GM12878 (cell line): ENCODE measurements at regions not wholly inside any gene's neighbourhood (a gene's known extent, or its start where the extent isn't known, plus 50 kb on each side); places are given as distances from the start of the nearest gene placed in this dataset.

Source experiments
- ATAC-seq: fragments of 200-7000 bp; cut with Tn5 transposase; 3 replicates; pipeline ENCODE4 v1.9.1; 2020; ENCODE audit warnings: mild to moderate bottlenecking, moderate library complexity
- BruUV-seq: library from RNA; stranded (reverse); fragments of 400-500 nt; replicated peaks from 2 replicates; lab custom pipeline; 2021; lab: Mats Ljungman, UMichigan
- CTCF ChIA-PET: fragments of 300-600 bp; sonication (Branson Sonifier 250); formaldehyde crosslinking; extraction: SDS; loops from one replicate; lab custom pipeline; 2021; ENCODE audit warnings: inconsistent platforms; lab: Yijun Ruan, JAX
- POLR2A ChIA-PET: fragments of 350-600 bp; formaldehyde crosslinking; extraction: SDS; loops from one replicate; lab custom pipeline; 2021; ENCODE audit warnings: inconsistent platforms; lab: Charles Lee
- RAD21 ChIA-PET: fragments of 300-600 bp; sonication (Branson Sonifier 250); formaldehyde crosslinking; loops from one replicate; lab custom pipeline; 2023; ENCODE audit warnings: antibody characterized with exemption; ENCODE audit not compliant: unreplicated experiment; lab: Charles Lee
- SMC1A ChIA-PET: fragments of 300-600 bp; sonication (Branson Sonifier 250); formaldehyde crosslinking; loops from one replicate; lab custom pipeline; 2023; ENCODE audit not compliant: unreplicated experiment, uncharacterized antibody; lab: Charles Lee
- DNase-seq: peaks from one replicate; pipeline ENCODE4 v3.0.0-alpha.2; 2011; ENCODE audit warnings: low read depth, low spot score
- FAIRE-seq: peaks from 3 replicates; lab custom pipeline; 2011; peaks lifted over from hg19 to GRCh38; lab: Jason Lieb, UNC
- H2AFZ ChIP-seq: 2 replicates; pipeline ENCODE4 v1.6.0; 2011; ENCODE audit warnings: low read depth, low read length, control low read depth; ENCODE audit not compliant: control insufficient read depth
- H3K27ac ChIP-seq: 2 replicates; pipeline ENCODE4 v1.5.1; 2011; ENCODE audit warnings: control low read depth; ENCODE audit not compliant: control insufficient read depth, insufficient read depth
- H3K27me3 ChIP-seq, 2 experiments: replicated peaks in 1 of 2; 2 replicates each; pipeline versions ENCODE4 v1.6.0 to v1.6.1; 2011; ENCODE audit warnings: low read length in 1 of 2; ENCODE audit not compliant: control insufficient read depth in 2 of 2, insufficient read depth in 2 of 2
- H3K36me3 ChIP-seq, 2 experiments: 2 replicates each; pipeline ENCODE4 v1.5.1; 2011; ENCODE audit warnings: low read length in 1 of 2; ENCODE audit not compliant: control insufficient read depth in 2 of 2, insufficient read depth in 2 of 2
- H3K4me1 ChIP-seq: 2 replicates; pipeline ENCODE4 v1.6.1; 2011; ENCODE audit warnings: mild to moderate bottlenecking, low read length, moderate library complexity, mixed read lengths; ENCODE audit not compliant: control insufficient read depth, insufficient read depth
- H3K4me2 ChIP-seq: 2 replicates; pipeline ENCODE4 v1.6.0; 2011; ENCODE audit warnings: control low read depth; ENCODE audit not compliant: control insufficient read depth, insufficient read depth
- H3K4me3 ChIP-seq: fragments of 200-600 bp; sonication (generic); 2 replicates; pipeline ENCODE4 v1.5.1; 2016
- H3K79me2 ChIP-seq: 2 replicates; pipeline ENCODE4 v1.6.0; 2011; ENCODE audit warnings: low read length; ENCODE audit not compliant: control insufficient read depth, insufficient read depth
- H3K9ac ChIP-seq: 2 replicates; pipeline ENCODE4 v1.8.0; 2011; ENCODE audit warnings: low read length, control low read depth, mixed read lengths; ENCODE audit not compliant: control insufficient read depth, insufficient read depth
- H3K9me3 ChIP-seq: replicated peaks from 3 replicates; pipeline ENCODE4 v1.5.1; 2011; ENCODE audit warnings: mild to moderate bottlenecking, low read length; ENCODE audit not compliant: control insufficient read depth, insufficient read depth
- H4K20me1 ChIP-seq: 2 replicates; pipeline ENCODE4 v1.6.0; 2011; ENCODE audit not compliant: control insufficient read depth, insufficient read depth
- ATF7 ChIP-seq: fragments of 450-650 bp; IDR thresholded peaks from 2 replicates; pipeline ENCODE4 v1.6.1; 2016; ENCODE audit warnings: low read depth, mild to moderate bottlenecking
- BRCA1 ChIP-seq: IDR thresholded peaks from 2 replicates; pipeline ENCODE4 v1.6.1; 2011; ENCODE audit warnings: low read depth, low read length, improper control_type of control experiment
- CEBPZ ChIP-seq: fragments of 150-350 bp; IDR thresholded peaks from 2 replicates; pipeline ENCODE4 v1.6.1; 2016; ENCODE audit warnings: low read depth, low read length
- CREB1 ChIP-seq: IDR thresholded peaks from 2 replicates; pipeline ENCODE4 v1.6.1; 2012; ENCODE audit warnings: low read depth, mild to moderate bottlenecking, inconsistent platforms
- CTCF ChIP-seq, 3 experiments: IDR thresholded peaks in 2 of 3; conservative IDR thresholded peaks in 1 of 3; 2 replicates each; pipeline ENCODE4 v1.5.1; 2011; ENCODE audit warnings: low read depth in 3 of 3, low read length in 3 of 3, mild to moderate bottlenecking in 3 of 3, control low read depth in 2 of 3, moderate library complexity in 2 of 3, inconsistent platforms in 1 of 3, mixed read lengths in 1 of 3; ENCODE audit not compliant: control insufficient read depth in 2 of 3, insufficient read depth in 1 of 3; ENCODE audit errors: extremely low read depth in 1 of 3
- HDGF ChIP-seq: fragments of 450-650 bp; IDR thresholded peaks from 2 replicates; pipeline ENCODE4 v1.6.1; 2016; ENCODE audit warnings: antibody characterized with exemption
- IKZF2 ChIP-seq, 2 experiments: fragments of 450-650 bp; IDR thresholded peaks; 2 replicates each; pipeline ENCODE4 v1.6.1; 2017; ENCODE audit warnings: mild to moderate bottlenecking in 2 of 2, moderate library complexity in 2 of 2
- LARP7 ChIP-seq: fragments of 450-650 bp; IDR thresholded peaks from 2 replicates; pipeline ENCODE4 v1.6.1; 2017; ENCODE audit warnings: mild to moderate bottlenecking
- NKRF ChIP-seq: fragments of 450-650 bp; conservative IDR thresholded peaks from 2 replicates; pipeline ENCODE4 v1.6.1; 2017; ENCODE audit warnings: mild to moderate bottlenecking, moderate library complexity
- POLR2AphosphoS2 ChIP-seq: IDR thresholded peaks from 2 replicates; pipeline ENCODE4 v1.6.1; 2011; ENCODE audit warnings: low read depth, mild to moderate bottlenecking, low read length, improper control_type of control experiment, moderate library complexity
- WRNIP1 ChIP-seq: IDR thresholded peaks from 2 replicates; pipeline ENCODE4 v1.6.1; 2011; ENCODE audit warnings: low read depth, low read length, improper control_type of control experiment, borderline replicate concordance
- YY1 ChIP-seq: IDR thresholded peaks from 2 replicates; pipeline ENCODE4 v1.6.1; 2011; ENCODE audit warnings: low read depth, mild to moderate bottlenecking, low read length
- WGBS: methylation state at CpG from one replicate; pipeline ENCODE4 v1.1.6; 2016; ENCODE audit warnings: low lambda C conversion rate; ENCODE audit not compliant: insufficient replicate concordance, insufficient coverage; ENCODE audit errors: missing lambda C conversion rate; 5-methylcytosine and 5-hydroxymethylcytosine counted together
- in situ Hi-C: fragments of 300-500 bp; cut with MboI; formaldehyde crosslinking; loops from 9 replicates; pipeline ENCODE4 v1.14.3; 2018; ENCODE audit warnings: mixed read lengths
- intact Hi-C: fragments of 100-400 bp; cut with micrococcal nuclease; formaldehyde crosslinking; loops from one replicate; pipeline ENCODE4 v1.14.2; 2022; ENCODE audit not compliant: unreplicated experiment

- Histone ChIP-seq H3K27ac (no peak overlapping the region), H3K9me3 (no peaks in the 10 kb centered on the region), H4K20me1 (no peaks in the 10 kb centered on the region), H3K4me2 (no peak overlapping the region), H3K4me1 (no peaks in the 10 kb centered on the region), H3K36me3 (no peaks in the 10 kb centered on the region), H3K27me3 (no peaks in the 10 kb centered on the region)
- SMC1A ChIA-PET: no interaction called here
- RAD21 ChIA-PET: no interaction called here
- no peak for FAIRE-seq
- no peak for ATAC-seq
- CTCF ChIA-PET: interaction anchor here (1.2 kb wide), 1 partner anchor 15 kb away, joined by 3 read pairs; no protein-coding TSS in a partner anchor
- TF ChIP-seq NKRF: no peak
- TF ChIP-seq BRCA1: no peak
- no peak for TF ChIP-seq HDGF
- no peak for TF ChIP-seq LARP7
- TF ChIP-seq CREB1: no peak
- TF ChIP-seq, all 136 proteins: peak for 0
- no peak for DNase-seq
- Histone ChIP-seq H3K4me3 (no peak overlapping the region), H3K79me2 (no peaks in the 10 kb centered on the region), H3K9ac (no peak overlapping the region), H2AFZ (no peak overlapping the region)
- no TSS peak for BruUV-seq
- intact Hi-C loops: no loop called here
- in situ Hi-C loops: no loop called here
- POLR2A ChIA-PET: no interaction called here
- 42% methylated on average over 3 of the region's 3 CpGs for WGBS
Observed at GRCh38 chr13:22738357-22738756, 442.4 kb upstream of the SGCG start.

GRCh38 chr13:22740264-22740663 is 440.5 kb upstream of the SGCG start:
- H2AFZ ChIP-seq: no peak overlapping the region
- DNase-seq (no peak), ATAC-seq (no peak), FAIRE-seq (no peak)
- ChIA-PET RAD21 (no interaction called here), CTCF (no interaction called here), POLR2A (no interaction called here), SMC1A (no interaction called here)
- no peaks in the 10 kb centered on the region for H3K36me3 ChIP-seq
- H3K79me2 ChIP-seq: no peaks in the 10 kb centered on the region
- H3K9ac ChIP-seq: no peak overlapping the region
- in situ Hi-C loops (no loop called here), intact Hi-C loops (no loop called here)
- H3K4me3 ChIP-seq: no peak overlapping the region
- 2% methylated on average over 3 of the region's 3 CpGs for WGBS
- no TSS peak for BruUV-seq
- no peaks in the 10 kb centered on the region for H3K9me3 ChIP-seq
- H3K4me2 ChIP-seq: no peak overlapping the region
- no peaks in the 10 kb centered on the region for H4K20me1 ChIP-seq
- no peaks in the 10 kb centered on the region for H3K4me1 ChIP-seq
- H3K27ac ChIP-seq: no peak overlapping the region
- H3K27me3 ChIP-seq: no peaks in the 10 kb centered on the region
- no peak for TF ChIP-seq IKZF2 (IDR thresholded peaks at IDR 0.05)
- TF ChIP-seq ATF7: no peak
- TF ChIP-seq CEBPZ: no peak
- peak in 2 of 3 experiments; percentile 3 to 5; a peak in 1 of 6 replicates for TF ChIP-seq CTCF (IDR thresholded peaks at IDR 0.05 in 2 of 3, conservative IDR thresholded peaks at IDR 0.05 in 1 of 3; ENCODE audit: control insufficient read depth in 2 of 3, extremely low read depth in 1 of 3, insufficient read depth in 1 of 3, low read depth in 3 of 3, low read length in 3 of 3)
- TF ChIP-seq WRNIP1: no peak
- no peak for TF ChIP-seq POLR2AphosphoS2
- TF ChIP-seq YY1: no peak
